ENCODE measurements at regions not wholly inside any gene's neighbourhood (a gene's known extent, or its start where the extent isn't known, plus 50 kb on each side); places are given as distances from the start of the nearest gene placed in this dataset.

GRCh38 chr7:26052706-26053105 is 99.3 kb upstream of the NFE2L3 start:
- no peaks in the 10 kb centered on the region for H3K9me3 Mint-ChIP-seq
- H3K36me3 Mint-ChIP-seq = peaks cover 1% of the 10 kb centered on the region
- peaks cover 20% of the 10 kb centered on the region for H3K27me3 Mint-ChIP-seq
- no peak overlapping the region for H3K27ac Mint-ChIP-seq
- no peaks in the 10 kb centered on the region for H3K4me1 Mint-ChIP-seq
- H3K4me3 Mint-ChIP-seq = no peak overlapping the region

GRCh38 chr7:26054386-26054785 is 97.6 kb upstream of the NFE2L3 start:
- Mint-ChIP-seq H3K4me3 (no peak overlapping the region), H3K4me1 (no peaks in the 10 kb centered on the region), H3K27ac (no peak overlapping the region), H3K36me3 (peaks cover 1% of the 10 kb centered on the region), H3K27me3 (peaks cover 20% of the 10 kb centered on the region), H3K9me3 (no peaks in the 10 kb centered on the region)

- Mint-ChIP-seq H3K36me3 (peaks cover 1% of the 10 kb centered on the region), H3K27ac (no peak overlapping the region), H3K27me3 (peaks cover 20% of the 10 kb centered on the region), H3K4me3 (no peak overlapping the region), H3K9me3 (no peaks in the 10 kb centered on the region), H3K4me1 (no peaks in the 10 kb centered on the region)
Observed at GRCh38 chr7:26055241-26055640, 96.8 kb upstream of the NFE2L3 start.

GRCh38 chr7:26060733-26061677 is 91.0 kb upstream of the NFE2L3 start:
- no peak overlapping the region for H3K27ac Mint-ChIP-seq

GRCh38 chr7:26061678-26062603 is 90.1 kb upstream of the NFE2L3 start:
- peaks cover 6% of the 10 kb centered on the region for H3K27me3 Mint-ChIP-seq

More at GRCh38 chr7:26060733-26061677, 91.0 kb upstream of the NFE2L3 start:
- no peaks in the 10 kb centered on the region for H3K9me3 Mint-ChIP-seq
- no peak overlapping the region for H3K4me3 Mint-ChIP-seq
- H3K36me3 Mint-ChIP-seq = no peaks in the 10 kb centered on the region
- H3K4me1 Mint-ChIP-seq = peaks cover 3% of the 10 kb centered on the region
- H3K27me3 Mint-ChIP-seq = peaks cover 6% of the 10 kb centered on the region

GRCh38 chr7:26065652-26066051 is 86.3 kb upstream of the NFE2L3 start:
- peaks cover 6% of the 10 kb centered on the region for H3K27me3 Mint-ChIP-seq
- no peak overlapping the region for H3K27ac Mint-ChIP-seq
- no peaks in the 10 kb centered on the region for H3K9me3 Mint-ChIP-seq
- no peak overlapping the region for H3K4me3 Mint-ChIP-seq
- no peaks in the 10 kb centered on the region for H3K36me3 Mint-ChIP-seq
- H3K4me1 Mint-ChIP-seq = peaks cover 3% of the 10 kb centered on the region

More at GRCh38 chr7:26061678-26062603, 90.1 kb upstream of the NFE2L3 start:
- peaks cover 3% of the 10 kb centered on the region for H3K4me1 Mint-ChIP-seq
- H3K27ac Mint-ChIP-seq = no peak overlapping the region
- no peak overlapping the region for H3K4me3 Mint-ChIP-seq
- H3K9me3 Mint-ChIP-seq = no peaks in the 10 kb centered on the region
- no peaks in the 10 kb centered on the region for H3K36me3 Mint-ChIP-seq

- no peaks in the 10 kb centered on the region for H3K4me1 Mint-ChIP-seq
- no peaks in the 10 kb centered on the region for H3K36me3 Mint-ChIP-seq
- no peaks in the 10 kb centered on the region for H3K9me3 Mint-ChIP-seq
- peaks cover 6% of the 10 kb centered on the region for H3K27me3 Mint-ChIP-seq
- no peak overlapping the region for H3K27ac Mint-ChIP-seq
- H3K4me3 Mint-ChIP-seq = no peak overlapping the region
Observed at GRCh38 chr7:26066736-26067135, 85.3 kb upstream of the NFE2L3 start.

GRCh38 chr7:26070290-26070689 is 81.7 kb upstream of the NFE2L3 start:
- no peak overlapping the region for H3K27ac Mint-ChIP-seq
- no peaks in the 10 kb centered on the region for H3K4me1 Mint-ChIP-seq
- H3K9me3 Mint-ChIP-seq = no peaks in the 10 kb centered on the region
- no peak overlapping the region for H3K4me3 Mint-ChIP-seq
- no peaks in the 10 kb centered on the region for H3K36me3 Mint-ChIP-seq
- H3K27me3 Mint-ChIP-seq = peaks cover 3% of the 10 kb centered on the region

GRCh38 chr7:26071622-26072456 is 80.2 kb upstream of the NFE2L3 start:
- Mint-ChIP-seq H3K9me3 (no peaks in the 10 kb centered on the region), H3K4me1 (no peaks in the 10 kb centered on the region), H3K4me3 (no peak overlapping the region), H3K36me3 (no peaks in the 10 kb centered on the region), H3K27ac (no peak overlapping the region), H3K27me3 (peaks cover 3% of the 10 kb centered on the region)

- no peak overlapping the region for H3K4me3 Mint-ChIP-seq
- no peaks in the 10 kb centered on the region for H3K9me3 Mint-ChIP-seq
- peaks cover 3% of the 10 kb centered on the region for H3K27me3 Mint-ChIP-seq
- no peaks in the 10 kb centered on the region for H3K36me3 Mint-ChIP-seq
- no peaks in the 10 kb centered on the region for H3K4me1 Mint-ChIP-seq
- peak overlapping the region; percentile 36 for H3K27ac Mint-ChIP-seq
Observed at GRCh38 chr7:26073041-26073440, 79.0 kb upstream of the NFE2L3 start.

- no peak overlapping the region for H3K4me3 Mint-ChIP-seq
- peaks cover 3% of the 10 kb centered on the region for H3K4me1 Mint-ChIP-seq
- H3K36me3 Mint-ChIP-seq = no peaks in the 10 kb centered on the region
- no peaks in the 10 kb centered on the region for H3K9me3 Mint-ChIP-seq
- peaks cover 5% of the 10 kb centered on the region for H3K27me3 Mint-ChIP-seq
- no peak overlapping the region for H3K27ac Mint-ChIP-seq
Observed at GRCh38 chr7:26074919-26075318, 77.1 kb upstream of the NFE2L3 start.

GRCh38 chr7:26076691-26077090 is 75.3 kb upstream of the NFE2L3 start:
- Mint-ChIP-seq H3K9me3 (no peaks in the 10 kb centered on the region), H3K4me3 (no peak overlapping the region), H3K36me3 (no peaks in the 10 kb centered on the region), H3K4me1 (peaks cover 3% of the 10 kb centered on the region), H3K27me3 (peaks cover 6% of the 10 kb centered on the region), H3K27ac (no peak overlapping the region)

- Mint-ChIP-seq H3K9me3 (no peaks in the 10 kb centered on the region), H3K4me1 (peaks cover 3% of the 10 kb centered on the region), H3K27ac (no peak overlapping the region), H3K4me3 (no peak overlapping the region), H3K36me3 (no peaks in the 10 kb centered on the region), H3K27me3 (peaks cover 3% of the 10 kb centered on the region)
Observed at GRCh38 chr7:26078437-26079336, 73.3 kb upstream of the NFE2L3 start.

GRCh38 chr7:26081638-26082037 is 70.4 kb upstream of the NFE2L3 start:
- Mint-ChIP-seq H3K4me3 (no peak overlapping the region), H3K27ac (no peak overlapping the region), H3K36me3 (no peaks in the 10 kb centered on the region), H3K9me3 (no peaks in the 10 kb centered on the region), H3K27me3 (peaks cover 3% of the 10 kb centered on the region), H3K4me1 (peaks cover 3% of the 10 kb centered on the region)

Measured in activated naive CD4-positive, alpha-beta T cell treated with anti-CD3 and anti-CD28 coated beads, Interleukin-2, amount 50 U/mL, for 24 hours (primary cell).